ENCODE measurements at regions not wholly inside any gene's neighbourhood (a gene's known extent, or its start where the extent isn't known, plus 50 kb on each side); places are given as distances from the start of the nearest gene placed in this dataset.
"Not testable (repeated sequence)": the region's sequence is repeated elsewhere in the genome, so short reads cannot be mapped to it uniquely, and the experiment has no call there.

DNA sequence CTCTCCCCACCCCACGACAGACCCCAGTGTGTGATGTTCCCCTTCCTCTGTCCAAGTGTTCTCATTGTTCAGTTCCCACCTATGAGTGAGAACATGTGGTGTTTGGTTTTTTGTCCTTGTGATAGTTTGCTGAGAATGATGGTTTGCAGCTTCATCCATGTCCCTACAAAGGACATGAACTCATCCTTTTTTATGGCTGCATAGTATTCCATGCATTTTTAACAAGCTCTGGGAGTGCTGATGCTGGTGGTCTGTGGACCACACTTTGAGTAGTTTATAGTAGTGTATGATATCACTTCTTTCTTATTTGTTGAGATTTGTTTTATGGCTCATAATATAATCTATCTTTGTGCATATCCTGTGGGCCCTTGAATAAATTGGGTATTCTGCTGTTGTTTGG lies 706.2 kb downstream of the GLUD2 start:
- TF ChIP-seq EZH2phosphoT487 (IDR thresholded peaks at IDR 0.05; ENCODE audit: low read depth): not testable (repeated sequence)
- TF ChIP-seq, protein P1, sequence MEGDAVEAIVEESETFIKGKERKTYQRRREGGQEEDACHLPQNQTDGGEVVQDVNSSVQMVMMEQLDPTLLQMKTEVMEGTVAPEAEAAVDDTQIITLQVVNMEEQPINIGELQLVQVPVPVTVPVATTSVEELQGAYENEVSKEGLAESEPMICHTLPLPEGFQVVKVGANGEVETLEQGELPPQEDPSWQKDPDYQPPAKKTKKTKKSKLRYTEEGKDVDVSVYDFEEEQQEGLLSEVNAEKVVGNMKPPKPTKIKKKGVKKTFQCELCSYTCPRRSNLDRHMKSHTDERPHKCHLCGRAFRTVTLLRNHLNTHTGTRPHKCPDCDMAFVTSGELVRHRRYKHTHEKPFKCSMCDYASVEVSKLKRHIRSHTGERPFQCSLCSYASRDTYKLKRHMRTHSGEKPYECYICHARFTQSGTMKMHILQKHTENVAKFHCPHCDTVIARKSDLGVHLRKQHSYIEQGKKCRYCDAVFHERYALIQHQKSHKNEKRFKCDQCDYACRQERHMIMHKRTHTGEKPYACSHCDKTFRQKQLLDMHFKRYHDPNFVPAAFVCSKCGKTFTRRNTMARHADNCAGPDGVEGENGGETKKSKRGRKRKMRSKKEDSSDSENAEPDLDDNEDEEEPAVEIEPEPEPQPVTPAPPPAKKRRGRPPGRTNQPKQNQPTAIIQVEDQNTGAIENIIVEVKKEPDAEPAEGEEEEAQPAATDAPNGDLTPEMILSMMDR (IDR thresholded peaks at IDR 0.05; ENCODE audit: low read depth, low read length): not testable (repeated sequence)
